ENCODE measurements at regions not wholly inside any gene's neighbourhood (a gene's known extent, or its start where the extent isn't known, plus 50 kb on each side); places are given as distances from the start of the nearest gene placed in this dataset.
"Not testable (repeated sequence)": the region's sequence is repeated elsewhere in the genome, so short reads cannot be mapped to it uniquely, and the experiment has no call there.

DNA sequence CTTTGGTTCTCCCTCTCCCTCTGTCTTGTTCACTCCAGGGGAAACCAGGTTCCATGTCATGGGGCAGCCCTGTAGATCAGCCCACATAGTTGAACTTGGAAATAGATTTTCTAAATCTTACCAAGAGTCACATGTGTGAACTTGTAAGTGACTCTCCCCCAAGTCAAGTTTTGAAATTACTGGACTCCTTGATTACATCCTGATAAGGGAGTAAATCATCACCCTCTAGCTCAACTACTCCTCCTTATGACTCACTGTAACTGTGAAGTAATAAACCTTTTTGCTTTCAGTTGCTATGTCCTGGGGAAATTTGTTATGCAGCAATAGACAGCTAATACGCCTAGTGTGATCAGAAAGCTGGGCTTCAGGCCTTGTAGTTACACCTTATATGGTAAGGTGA, 703.3 kb downstream of the TTLL7 start:
- TF ChIP-seq, protein P1, sequence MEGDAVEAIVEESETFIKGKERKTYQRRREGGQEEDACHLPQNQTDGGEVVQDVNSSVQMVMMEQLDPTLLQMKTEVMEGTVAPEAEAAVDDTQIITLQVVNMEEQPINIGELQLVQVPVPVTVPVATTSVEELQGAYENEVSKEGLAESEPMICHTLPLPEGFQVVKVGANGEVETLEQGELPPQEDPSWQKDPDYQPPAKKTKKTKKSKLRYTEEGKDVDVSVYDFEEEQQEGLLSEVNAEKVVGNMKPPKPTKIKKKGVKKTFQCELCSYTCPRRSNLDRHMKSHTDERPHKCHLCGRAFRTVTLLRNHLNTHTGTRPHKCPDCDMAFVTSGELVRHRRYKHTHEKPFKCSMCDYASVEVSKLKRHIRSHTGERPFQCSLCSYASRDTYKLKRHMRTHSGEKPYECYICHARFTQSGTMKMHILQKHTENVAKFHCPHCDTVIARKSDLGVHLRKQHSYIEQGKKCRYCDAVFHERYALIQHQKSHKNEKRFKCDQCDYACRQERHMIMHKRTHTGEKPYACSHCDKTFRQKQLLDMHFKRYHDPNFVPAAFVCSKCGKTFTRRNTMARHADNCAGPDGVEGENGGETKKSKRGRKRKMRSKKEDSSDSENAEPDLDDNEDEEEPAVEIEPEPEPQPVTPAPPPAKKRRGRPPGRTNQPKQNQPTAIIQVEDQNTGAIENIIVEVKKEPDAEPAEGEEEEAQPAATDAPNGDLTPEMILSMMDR (IDR thresholded peaks at IDR 0.05) = not testable (repeated sequence)
- TF ChIP-seq POLR2A (IDR thresholded peaks at IDR 0.05) = not testable (repeated sequence)

Measured in adrenal gland (tissue), 5 donors.